Eye (tissue), 1 donor: ENCODE measurements at regions not wholly inside any gene's neighbourhood (a gene's known extent, or its start where the extent isn't known, plus 50 kb on each side); places are given as distances from the start of the nearest gene placed in this dataset.

Source experiments
- DNase-seq: peaks from one replicate; pipeline ENCODE4 v3.0.0-alpha.2; 2015

- no peak for DNase-seq
These were observed 167.9 kb downstream of the HRH4 start for GRCh38 chr18:24628326-24628725.

- no peak for DNase-seq
These were observed 169.5 kb downstream of the HRH4 start for GRCh38 chr18:24629921-24630320.

GRCh38 chr18:24630346-24630880, 170.0 kb downstream of the HRH4 start:
- no peak for DNase-seq

GRCh38 chr18:24631243-24632025, 171.0 kb downstream of the HRH4 start:
- DNase-seq: no peak

- DNase-seq: no peak
These were observed 171.9 kb downstream of the HRH4 start for GRCh38 chr18:24632158-24632988.

GRCh38 chr18:24633121-24633520, 172.7 kb downstream of the HRH4 start:
- DNase-seq: no peak

- DNase-seq: no peak
These were observed 189.1 kb downstream of the HRH4 start for GRCh38 chr18:24649571-24649970.

GRCh38 chr18:24651434-24651833, 191.0 kb downstream of the HRH4 start:
- DNase-seq: no peak

- DNase-seq: peak; percentile 59
These were observed 195.6 kb downstream of the HRH4 start for GRCh38 chr18:24656050-24656449.

GRCh38 chr18:24656551-24657443, 196.4 kb downstream of the HRH4 start:
- peak; percentile 76 for DNase-seq

- no peak for DNase-seq
These were observed 197.0 kb downstream of the HRH4 start for GRCh38 chr18:24657444-24657842.

GRCh38 chr18:24658302-24658701, 197.9 kb downstream of the HRH4 start:
- DNase-seq: no peak

- DNase-seq: no peak
These were observed 199.6 kb downstream of the HRH4 start for GRCh38 chr18:24659827-24660720.

GRCh38 chr18:24660956-24661355, 200.5 kb downstream of the HRH4 start:
- no peak for DNase-seq

- DNase-seq: peak; percentile 46
These were observed 202.0 kb downstream of the HRH4 start for GRCh38 chr18:24662412-24662821.

GRCh38 chr18:24663026-24663425, 202.6 kb downstream of the HRH4 start:
- DNase-seq: no peak

- DNase-seq: no peak
These were observed 208.6 kb downstream of the HRH4 start for GRCh38 chr18:24669015-24669414.

GRCh38 chr18:24669502-24669901, 209.1 kb downstream of the HRH4 start:
- no peak for DNase-seq

- DNase-seq: no peak
These were observed 211.9 kb downstream of the HRH4 start for GRCh38 chr18:24672165-24672941.

- no peak for DNase-seq
These were observed 213.8 kb downstream of the HRH4 start for GRCh38 chr18:24674200-24674599.

- DNase-seq: no peak
These were observed 214.2 kb downstream of the HRH4 start for GRCh38 chr18:24674605-24675004.
